ENCODE measurements at regions not wholly inside any gene's neighbourhood (a gene's known extent, or its start where the extent isn't known, plus 50 kb on each side); places are given as distances from the start of the nearest gene placed in this dataset.

DNA sequence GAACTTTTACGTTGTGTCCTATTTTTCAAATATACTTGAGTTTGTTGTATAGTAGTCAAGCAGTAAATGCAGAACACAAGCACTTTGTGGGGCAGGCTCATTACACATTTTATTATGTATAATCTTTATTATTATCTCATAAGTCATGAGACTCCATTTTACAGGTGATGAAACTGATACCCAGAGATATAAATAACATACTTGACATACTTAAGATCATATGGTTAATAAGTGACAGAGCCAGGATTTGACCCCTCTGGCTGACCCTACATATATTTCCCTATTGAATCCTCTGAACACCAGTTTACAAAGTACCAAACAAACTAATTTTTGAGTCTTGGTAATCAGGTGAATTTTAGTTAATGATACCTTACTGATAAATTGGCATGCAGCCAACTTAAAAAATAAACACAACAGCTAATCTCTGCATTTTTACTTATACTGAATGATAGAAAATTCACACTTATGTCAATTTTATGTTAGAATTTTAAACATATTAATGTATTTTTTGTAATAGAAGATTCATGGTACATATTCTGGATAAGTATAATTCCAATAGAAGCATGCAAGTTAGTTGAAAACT is 305.0 kb upstream of the MEF2C start:
- TF ChIP-seq, protein P1, sequence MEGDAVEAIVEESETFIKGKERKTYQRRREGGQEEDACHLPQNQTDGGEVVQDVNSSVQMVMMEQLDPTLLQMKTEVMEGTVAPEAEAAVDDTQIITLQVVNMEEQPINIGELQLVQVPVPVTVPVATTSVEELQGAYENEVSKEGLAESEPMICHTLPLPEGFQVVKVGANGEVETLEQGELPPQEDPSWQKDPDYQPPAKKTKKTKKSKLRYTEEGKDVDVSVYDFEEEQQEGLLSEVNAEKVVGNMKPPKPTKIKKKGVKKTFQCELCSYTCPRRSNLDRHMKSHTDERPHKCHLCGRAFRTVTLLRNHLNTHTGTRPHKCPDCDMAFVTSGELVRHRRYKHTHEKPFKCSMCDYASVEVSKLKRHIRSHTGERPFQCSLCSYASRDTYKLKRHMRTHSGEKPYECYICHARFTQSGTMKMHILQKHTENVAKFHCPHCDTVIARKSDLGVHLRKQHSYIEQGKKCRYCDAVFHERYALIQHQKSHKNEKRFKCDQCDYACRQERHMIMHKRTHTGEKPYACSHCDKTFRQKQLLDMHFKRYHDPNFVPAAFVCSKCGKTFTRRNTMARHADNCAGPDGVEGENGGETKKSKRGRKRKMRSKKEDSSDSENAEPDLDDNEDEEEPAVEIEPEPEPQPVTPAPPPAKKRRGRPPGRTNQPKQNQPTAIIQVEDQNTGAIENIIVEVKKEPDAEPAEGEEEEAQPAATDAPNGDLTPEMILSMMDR (IDR thresholded peaks at IDR 0.05), result no peak
- H3K9me3 Mint-ChIP-seq (ENCODE audit: unreplicated experiment), result peaks cover under 1% of the 10 kb centered on the region
- peaks cover 5% of the 10 kb centered on the region for H3K4me1 Mint-ChIP-seq (ENCODE audit: unreplicated experiment)
- H3K27me3 Mint-ChIP-seq (ENCODE audit: unreplicated experiment), result no peaks in the 10 kb centered on the region
- no peak overlapping the region for H3K27ac Mint-ChIP-seq (ENCODE audit: unreplicated experiment)
- no peak overlapping the region for H3K4me3 Mint-ChIP-seq (ENCODE audit: unreplicated experiment)
- no peaks in the 10 kb centered on the region for H3K36me3 Mint-ChIP-seq (ENCODE audit: unreplicated experiment)
- DNase-seq (ENCODE audit: extremely low spot score, unreplicated experiment), result no peak

DNA sequence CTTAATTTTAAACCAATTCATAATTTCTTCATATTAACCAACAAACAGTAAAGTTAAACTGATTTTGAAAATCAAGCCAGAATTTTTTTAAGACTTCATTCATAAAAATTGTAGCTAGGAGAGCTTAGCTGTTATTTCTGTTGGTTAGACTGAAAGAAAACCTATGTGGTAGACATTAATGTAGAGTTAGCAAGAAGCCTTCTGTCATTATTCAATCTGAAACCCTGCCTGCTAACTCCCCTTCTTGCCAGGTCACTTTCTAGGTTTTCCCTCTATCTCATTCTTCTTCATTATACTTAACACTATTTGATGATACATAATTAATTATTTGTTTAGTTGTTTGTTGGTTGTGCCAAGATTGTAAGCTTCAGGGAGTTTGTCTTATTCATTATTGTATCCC is 304.3 kb upstream of the MEF2C start:
- H3K9me3 Mint-ChIP-seq (ENCODE audit: unreplicated experiment), result no peaks in the 10 kb centered on the region
- no peak overlapping the region for H3K4me3 Mint-ChIP-seq (ENCODE audit: unreplicated experiment)
- TF ChIP-seq, protein P1 (IDR thresholded peaks at IDR 0.05), result no peak
- no peak for DNase-seq (ENCODE audit: extremely low spot score, unreplicated experiment)
- no peak overlapping the region for H3K27ac Mint-ChIP-seq (ENCODE audit: unreplicated experiment)
- H3K4me1 Mint-ChIP-seq (ENCODE audit: unreplicated experiment), result peaks cover 5% of the 10 kb centered on the region
- no peaks in the 10 kb centered on the region for H3K27me3 Mint-ChIP-seq (ENCODE audit: unreplicated experiment)
- no peaks in the 10 kb centered on the region for H3K36me3 Mint-ChIP-seq (ENCODE audit: unreplicated experiment)

DNA sequence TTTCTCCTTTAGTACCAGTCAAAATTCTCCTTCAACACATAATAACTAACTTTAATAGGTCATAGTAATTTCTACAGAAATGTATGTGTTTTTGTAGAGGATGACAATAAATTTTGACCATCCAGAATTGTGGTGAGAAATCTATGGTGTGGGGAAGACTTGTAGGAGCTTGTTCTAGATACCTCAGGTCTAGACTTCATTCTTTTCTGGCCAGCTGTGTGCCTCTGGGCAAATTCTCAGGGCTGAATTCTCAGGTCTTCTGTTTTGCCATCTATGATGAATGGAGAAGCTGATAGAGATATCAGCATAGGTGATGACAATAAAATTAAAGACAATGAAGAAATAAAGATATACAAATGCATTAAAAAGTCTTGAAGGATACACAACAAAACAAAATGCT is 298.6 kb upstream of the MEF2C start:
- Mint-ChIP-seq H3K27me3 (ENCODE audit: unreplicated experiment) (no peaks in the 10 kb centered on the region), H3K4me3 (ENCODE audit: unreplicated experiment) (no peak overlapping the region), H3K4me1 (ENCODE audit: unreplicated experiment) (no peaks in the 10 kb centered on the region), H3K36me3 (ENCODE audit: unreplicated experiment) (no peaks in the 10 kb centered on the region), H3K27ac (ENCODE audit: unreplicated experiment) (no peak overlapping the region), H3K9me3 (ENCODE audit: unreplicated experiment) (no peaks in the 10 kb centered on the region)
- TF ChIP-seq, protein P1 (IDR thresholded peaks at IDR 0.05), result no peak
- no peak for DNase-seq (ENCODE audit: extremely low spot score, unreplicated experiment)

GRCh38 chr5:89179731-89180130 is 296.7 kb upstream of the MEF2C start:
- Mint-ChIP-seq H3K27ac (ENCODE audit: unreplicated experiment) (no peak overlapping the region), H3K4me1 (ENCODE audit: unreplicated experiment) (no peaks in the 10 kb centered on the region), H3K9me3 (ENCODE audit: unreplicated experiment) (no peaks in the 10 kb centered on the region), H3K4me3 (ENCODE audit: unreplicated experiment) (no peak overlapping the region), H3K27me3 (ENCODE audit: unreplicated experiment) (no peaks in the 10 kb centered on the region), H3K36me3 (ENCODE audit: unreplicated experiment) (no peaks in the 10 kb centered on the region)
- DNase-seq (ENCODE audit: extremely low spot score, unreplicated experiment), result no peak
- TF ChIP-seq, protein P1 (IDR thresholded peaks at IDR 0.05), result no peak

DNA sequence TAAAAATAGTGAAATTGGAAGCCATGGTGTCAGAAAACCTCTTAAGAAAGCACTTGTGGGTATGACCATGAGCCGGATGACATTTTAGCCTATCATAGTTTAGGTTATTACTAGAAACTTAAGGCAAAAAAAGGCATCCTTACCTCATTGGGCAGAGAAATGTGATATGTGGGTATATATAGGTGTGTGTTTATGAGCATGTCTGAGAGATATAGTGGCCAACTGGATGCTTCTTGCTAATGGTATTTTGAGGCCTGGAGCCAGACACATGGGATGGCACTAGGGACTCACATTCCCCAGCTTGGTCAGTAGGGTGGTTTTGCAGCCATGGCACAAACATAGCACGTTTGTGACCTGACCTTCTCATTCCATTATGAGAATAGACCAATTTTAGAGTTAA is 295.6 kb upstream of the MEF2C start:
- Mint-ChIP-seq H3K4me1 (ENCODE audit: unreplicated experiment) (no peaks in the 10 kb centered on the region), H3K9me3 (ENCODE audit: unreplicated experiment) (peaks cover 5% of the 10 kb centered on the region), H3K27ac (ENCODE audit: unreplicated experiment) (no peak overlapping the region), H3K27me3 (ENCODE audit: unreplicated experiment) (no peaks in the 10 kb centered on the region), H3K4me3 (ENCODE audit: unreplicated experiment) (no peak overlapping the region), H3K36me3 (ENCODE audit: unreplicated experiment) (peaks cover 2% of the 10 kb centered on the region)
- TF ChIP-seq, protein P1 (IDR thresholded peaks at IDR 0.05), result no peak
- no peak for DNase-seq (ENCODE audit: extremely low spot score, unreplicated experiment)
